ENCODE measurements at regions not wholly inside any gene's neighbourhood (a gene's known extent, or its start where the extent isn't known, plus 50 kb on each side); places are given as distances from the start of the nearest gene placed in this dataset.

DNA sequence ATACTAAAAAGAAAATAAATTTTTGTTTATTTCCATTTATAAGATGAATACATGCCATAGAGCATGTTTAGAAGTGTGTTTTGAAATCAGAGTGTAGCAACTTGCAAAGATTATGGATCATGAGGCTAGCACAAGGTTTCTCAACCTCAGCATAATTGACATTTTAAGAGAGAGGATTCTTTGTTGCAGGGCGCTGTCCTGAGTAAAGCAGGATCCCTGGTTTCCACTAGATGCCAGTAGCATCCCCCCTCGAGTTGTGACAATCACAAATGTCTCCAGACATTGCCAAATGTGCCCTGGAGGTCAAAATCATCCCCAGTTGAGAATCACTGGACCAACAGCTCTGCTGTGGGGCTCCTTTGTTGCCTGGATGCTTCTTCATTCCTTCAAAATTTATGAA is 128.5 kb upstream of the RBMS3 start:
- DNase-seq (ENCODE audit: low read depth): no peak
- TF ChIP-seq, protein P1, sequence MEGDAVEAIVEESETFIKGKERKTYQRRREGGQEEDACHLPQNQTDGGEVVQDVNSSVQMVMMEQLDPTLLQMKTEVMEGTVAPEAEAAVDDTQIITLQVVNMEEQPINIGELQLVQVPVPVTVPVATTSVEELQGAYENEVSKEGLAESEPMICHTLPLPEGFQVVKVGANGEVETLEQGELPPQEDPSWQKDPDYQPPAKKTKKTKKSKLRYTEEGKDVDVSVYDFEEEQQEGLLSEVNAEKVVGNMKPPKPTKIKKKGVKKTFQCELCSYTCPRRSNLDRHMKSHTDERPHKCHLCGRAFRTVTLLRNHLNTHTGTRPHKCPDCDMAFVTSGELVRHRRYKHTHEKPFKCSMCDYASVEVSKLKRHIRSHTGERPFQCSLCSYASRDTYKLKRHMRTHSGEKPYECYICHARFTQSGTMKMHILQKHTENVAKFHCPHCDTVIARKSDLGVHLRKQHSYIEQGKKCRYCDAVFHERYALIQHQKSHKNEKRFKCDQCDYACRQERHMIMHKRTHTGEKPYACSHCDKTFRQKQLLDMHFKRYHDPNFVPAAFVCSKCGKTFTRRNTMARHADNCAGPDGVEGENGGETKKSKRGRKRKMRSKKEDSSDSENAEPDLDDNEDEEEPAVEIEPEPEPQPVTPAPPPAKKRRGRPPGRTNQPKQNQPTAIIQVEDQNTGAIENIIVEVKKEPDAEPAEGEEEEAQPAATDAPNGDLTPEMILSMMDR (conservative IDR thresholded peaks at IDR 0.05; ENCODE audit: low read depth, low read length): peak; percentile 25
- H3K4me3 ChIP-seq (ENCODE audit: low read length): no peak overlapping the region

DNA sequence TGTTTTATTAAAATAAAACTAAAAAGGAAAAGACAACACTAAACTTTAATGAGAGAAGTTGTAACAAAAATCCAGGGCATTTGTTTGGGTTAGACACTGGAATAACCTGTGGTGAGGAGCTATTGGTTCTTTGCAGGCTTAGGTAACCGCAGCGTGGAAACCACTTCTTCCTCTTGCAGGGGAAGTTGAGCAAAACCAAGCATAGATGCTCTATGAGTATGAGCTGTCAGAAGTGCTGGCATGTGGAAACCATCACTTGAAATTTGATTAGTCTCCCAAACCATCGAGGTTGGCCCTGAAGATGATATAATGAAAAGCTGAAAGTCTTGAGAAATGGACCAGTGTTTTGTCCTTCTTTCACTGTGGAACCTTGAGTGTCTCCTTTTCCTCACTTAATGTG is 127.1 kb upstream of the RBMS3 start:
- no peak overlapping the region for H3K4me3 ChIP-seq (ENCODE audit: low read length)
- DNase-seq (ENCODE audit: low read depth): no peak
- TF ChIP-seq, protein P1 (conservative IDR thresholded peaks at IDR 0.05; ENCODE audit: low read depth, low read length): no peak

DNA sequence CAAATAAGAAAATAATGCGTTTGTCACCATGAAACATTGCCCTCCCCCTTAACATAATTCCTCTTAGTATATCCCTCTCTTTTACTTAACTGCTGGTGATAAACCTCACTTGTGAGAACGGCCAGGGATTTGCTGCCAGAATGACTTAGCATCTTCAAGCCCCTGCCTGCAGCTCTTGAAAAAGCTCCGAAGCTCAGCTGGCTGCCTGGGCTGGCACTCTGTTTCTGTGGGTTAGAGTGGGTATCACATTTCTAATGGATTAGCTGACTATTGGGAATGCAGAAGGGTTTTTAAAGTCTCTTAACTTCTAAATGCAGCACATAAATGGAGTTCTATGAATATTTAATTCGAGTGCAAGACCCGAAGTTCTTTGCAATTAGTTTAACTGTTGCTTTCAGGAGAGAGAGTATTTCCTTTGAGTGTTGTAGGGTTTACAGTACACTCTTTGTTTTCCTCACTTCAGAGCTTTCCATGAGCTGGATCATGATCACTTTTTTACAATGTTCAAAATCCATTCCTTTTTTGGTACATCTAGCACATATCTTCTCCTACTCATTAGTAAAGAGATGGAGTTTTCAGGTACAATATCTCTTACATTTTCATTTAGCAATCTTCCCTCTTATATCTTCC is 124.7 kb upstream of the RBMS3 start:
- no peak overlapping the region for H3K4me3 ChIP-seq (ENCODE audit: low read length)
- peak; percentile 80 for DNase-seq (ENCODE audit: low read depth)

DNA sequence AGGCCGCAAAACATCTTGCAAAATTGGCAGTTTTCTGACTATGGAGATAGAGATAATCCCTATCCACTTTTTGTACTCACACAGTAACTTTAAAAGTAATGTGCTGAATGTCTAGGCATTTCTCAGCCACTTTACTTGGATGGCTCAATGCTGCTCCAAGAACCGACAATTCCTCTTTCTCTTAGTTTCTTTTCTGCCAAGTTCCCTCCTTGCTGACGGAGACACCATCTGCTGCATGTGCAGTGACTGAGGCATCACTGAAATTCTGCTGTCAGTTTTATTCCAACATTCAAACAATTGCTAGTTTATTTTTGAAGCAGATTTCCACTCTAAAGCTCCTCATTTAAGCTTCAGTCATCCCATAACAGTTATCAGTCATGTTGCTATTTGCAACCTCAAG is 116.0 kb upstream of the RBMS3 start:
- TF ChIP-seq, protein P1 (conservative IDR thresholded peaks at IDR 0.05; ENCODE audit: low read depth, low read length): no peak
- H3K4me3 ChIP-seq (ENCODE audit: low read length): no peak overlapping the region
- no peak for DNase-seq (ENCODE audit: low read depth)

More for the DNA sequence above, 124.7 kb upstream of the RBMS3 start:
- TF ChIP-seq, protein P1 (conservative IDR thresholded peaks at IDR 0.05; ENCODE audit: low read depth, low read length): no peak

DNA sequence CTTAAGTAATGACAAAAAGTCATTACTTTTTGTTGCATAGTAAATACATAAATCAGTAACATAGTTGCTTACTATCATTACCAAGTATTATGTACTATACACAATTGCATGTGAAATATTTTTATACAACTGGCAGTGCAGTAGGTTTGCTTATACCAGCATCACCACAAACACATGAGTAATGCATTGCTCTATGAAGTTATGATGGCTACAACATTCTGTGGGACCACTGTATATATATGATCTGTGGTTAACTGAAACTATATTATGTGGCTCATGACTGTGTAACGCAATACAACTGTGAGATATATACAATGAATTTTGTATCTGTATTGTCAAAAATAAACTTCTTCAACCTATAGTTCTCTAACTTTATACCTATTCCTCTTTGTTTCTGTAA is 113.7 kb upstream of the RBMS3 start:
- H3K4me3 ChIP-seq (ENCODE audit: low read length): no peak overlapping the region
- DNase-seq (ENCODE audit: low read depth): no peak
- TF ChIP-seq, protein P1 (conservative IDR thresholded peaks at IDR 0.05; ENCODE audit: low read depth, low read length): no peak

DNA sequence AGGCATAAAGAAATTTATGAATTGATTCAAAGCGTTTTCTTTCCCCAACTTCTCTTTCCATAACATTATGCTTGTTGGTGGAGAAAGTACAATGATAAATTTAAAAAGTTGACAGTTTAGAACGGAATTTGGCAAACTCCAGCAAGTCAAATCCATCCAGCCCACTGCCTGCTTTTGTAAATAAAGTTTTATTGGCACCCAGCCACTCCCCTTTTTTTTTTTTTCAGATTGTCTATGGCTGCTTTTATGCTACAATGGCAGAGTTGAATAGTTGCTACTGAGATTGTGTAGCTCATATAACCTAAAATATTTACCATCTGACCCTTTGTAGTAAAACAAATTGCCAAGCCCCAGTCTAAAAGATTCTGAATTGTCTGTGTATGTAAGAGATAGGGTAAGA is 112.8 kb upstream of the RBMS3 start:
- no peak for DNase-seq (ENCODE audit: low read depth)
- no peak overlapping the region for H3K4me3 ChIP-seq (ENCODE audit: low read length)
- TF ChIP-seq, protein P1 (conservative IDR thresholded peaks at IDR 0.05; ENCODE audit: low read depth, low read length): no peak

DNA sequence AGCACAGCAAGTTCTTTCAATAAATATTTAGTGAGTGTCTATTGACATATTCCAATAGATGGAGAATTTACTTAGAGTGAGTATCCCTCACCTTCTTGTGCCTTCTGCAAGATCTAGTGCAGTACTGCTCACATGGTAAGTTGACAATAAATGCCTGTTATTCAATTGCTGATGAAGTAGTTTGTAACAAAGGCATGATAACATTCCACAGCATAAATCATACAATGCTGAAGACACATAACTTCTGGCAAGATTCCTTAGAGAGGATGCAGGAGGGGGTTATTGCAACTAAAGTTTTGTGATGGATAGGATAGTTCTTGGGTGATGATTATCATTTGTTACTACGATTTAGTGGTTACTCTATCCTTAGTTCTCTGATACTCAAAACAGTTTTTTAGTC is 112.2 kb upstream of the RBMS3 start:
- TF ChIP-seq, protein P1 (conservative IDR thresholded peaks at IDR 0.05; ENCODE audit: low read depth, low read length): no peak
- DNase-seq (ENCODE audit: low read depth): no peak
- no peak overlapping the region for H3K4me3 ChIP-seq (ENCODE audit: low read length)

All from retinal pigment epithelial cell (primary cell).